Neural cell (in vitro differentiated cells): ENCODE measurements at regions not wholly inside any gene's neighbourhood (a gene's known extent, or its start where the extent isn't known, plus 50 kb on each side); places are given as distances from the start of the nearest gene placed in this dataset.

Source experiments
- H2AFZ ChIP-seq: fragments of 200-600, 300-800 bp; sonication (generic), shearing (Covaris generic); 2 replicates; pipeline ENCODE4 v1.6.0; 2014; ENCODE audit warnings: low read depth, mild to moderate bottlenecking, antibody characterized with exemption, low read length, moderate library complexity
- H3F3A ChIP-seq: fragments of 200-600 bp; shearing (Covaris generic); 2 replicates; pipeline ENCODE4 v1.6.1; 2016; ENCODE audit warnings: mild to moderate bottlenecking, moderate library complexity, mixed read lengths, antibody characterized with exemption, low read length; ENCODE audit not compliant: insufficient read depth, poor library complexity, severe bottlenecking
- H3K27ac ChIP-seq: fragments of 200-600, 300-800 bp; sonication (generic), shearing (Covaris generic); 2 replicates; pipeline ENCODE4 v1.5.1; 2014; ENCODE audit warnings: mild to moderate bottlenecking, low read length, moderate library complexity
- H3K27me3 ChIP-seq: fragments of 300-800, 200-600 bp; sonication (generic), shearing (Covaris generic); 2 replicates; pipeline ENCODE4 v1.6.0; 2014; ENCODE audit warnings: mild to moderate bottlenecking, low read depth, low read length, moderate library complexity; ENCODE audit not compliant: insufficient read depth
- H3K36me3 ChIP-seq: fragments of 300-800, 200-600 bp; sonication (generic), shearing (Covaris generic); 2 replicates; pipeline ENCODE4 v1.5.1; 2014; ENCODE audit warnings: mild to moderate bottlenecking, antibody characterized with exemption, low read length, moderate library complexity; ENCODE audit not compliant: insufficient read depth
- H3K4me2 ChIP-seq: fragments of 300-800, 200-600 bp; sonication (generic), shearing (Covaris generic); 2 replicates; pipeline ENCODE4 v1.6.0; 2014; ENCODE audit warnings: mild to moderate bottlenecking, low read length
- H3K4me3 ChIP-seq: fragments of 300-800, 200-600 bp; sonication (generic), shearing (Covaris generic); 2 replicates; pipeline ENCODE4 v1.5.1; 2014; ENCODE audit warnings: mild to moderate bottlenecking, low read length, moderate library complexity
- H3K79me2 ChIP-seq: fragments of 200-600 bp; shearing (Covaris generic); replicated peaks from 2 replicates; pipeline ENCODE4 v1.6.0; 2014; ENCODE audit warnings: mild to moderate bottlenecking, low read length, moderate library complexity; ENCODE audit not compliant: insufficient read depth
- H3K9ac ChIP-seq: fragments of 300-800, 200-600 bp; sonication (generic), shearing (Covaris generic); 2 replicates; pipeline ENCODE4 v1.6.1; 2016; ENCODE audit warnings: mild to moderate bottlenecking, low read length, mixed read lengths
- H3K9me2 ChIP-seq: fragments of 200-600 bp; shearing (Covaris generic); 2 replicates; pipeline ENCODE4 v1.6.1; 2016; ENCODE audit warnings: mild to moderate bottlenecking, low read length, mixed read lengths; ENCODE audit not compliant: insufficient read depth
- H3K9me3 ChIP-seq: fragments of 200-600, 300-800 bp; sonication (generic), shearing (Covaris generic); 2 replicates; pipeline ENCODE4 v1.6.1; 2016; ENCODE audit warnings: mild to moderate bottlenecking, mixed run types, low read length, moderate library complexity, mixed read lengths
- H4K20me1 ChIP-seq: fragments of 200-600 bp; shearing (Covaris generic); 2 replicates; pipeline ENCODE4 v1.6.1; 2016; ENCODE audit warnings: mild to moderate bottlenecking, mixed run types; ENCODE audit not compliant: insufficient read depth
- EP300 ChIP-seq: fragments of 450-650 bp; conservative IDR thresholded peaks from 2 replicates; pipeline ENCODE4 v1.6.1; 2014; ENCODE audit warnings: antibody characterized with exemption, mild to moderate bottlenecking, moderate library complexity; ENCODE audit not compliant: poor library complexity, severe bottlenecking
- EZH2 ChIP-seq: fragments of 200-600, 300-800 bp; shearing (Covaris generic), sonication (generic); IDR thresholded peaks from 2 replicates; pipeline ENCODE4 v1.6.1; 2014; ENCODE audit warnings: antibody characterized with exemption, low read length, borderline replicate concordance, mild to moderate bottlenecking; ENCODE audit not compliant: insufficient read depth, poor library complexity, severe bottlenecking
- MXI1 ChIP-seq: fragments of 450-650 bp; conservative IDR thresholded peaks from 2 replicates; pipeline ENCODE4 v1.6.1; 2014; ENCODE audit warnings: antibody characterized with exemption, mild to moderate bottlenecking; ENCODE audit not compliant: poor library complexity, severe bottlenecking
- POLR2AphosphoS5 ChIP-seq: IDR thresholded peaks from 2 replicates; pipeline ENCODE4 v1.6.1; 2012
- RAD21 ChIP-seq: fragments of 450-650 bp; conservative IDR thresholded peaks from 2 replicates; pipeline ENCODE4 v1.6.1; 2014; ENCODE audit warnings: antibody characterized with exemption, mild to moderate bottlenecking, moderate library complexity
- SMC3 ChIP-seq: fragments of 450-650 bp; conservative IDR thresholded peaks from 2 replicates; pipeline ENCODE4 v1.6.1; 2014; ENCODE audit warnings: antibody characterized with exemption, mild to moderate bottlenecking, moderate library complexity; ENCODE audit not compliant: poor library complexity
- TAF1 ChIP-seq: IDR thresholded peaks from 2 replicates; pipeline ENCODE4 v1.6.1; 2012; ENCODE audit warnings: low read depth
- TF ChIP-seq, protein P1 (sequence below): IDR thresholded peaks from 2 replicates; pipeline ENCODE4 v1.6.1; 2012; ENCODE audit warnings: borderline replicate concordance
- TF ChIP-seq, protein P2 (sequence below): fragments of 450-650 bp; IDR thresholded peaks from 2 replicates; pipeline ENCODE4 v1.5.1; 2014; ENCODE audit warnings: antibody characterized with exemption, mild to moderate bottlenecking, moderate library complexity; ENCODE audit not compliant: poor library complexity, severe bottlenecking

DNA sequence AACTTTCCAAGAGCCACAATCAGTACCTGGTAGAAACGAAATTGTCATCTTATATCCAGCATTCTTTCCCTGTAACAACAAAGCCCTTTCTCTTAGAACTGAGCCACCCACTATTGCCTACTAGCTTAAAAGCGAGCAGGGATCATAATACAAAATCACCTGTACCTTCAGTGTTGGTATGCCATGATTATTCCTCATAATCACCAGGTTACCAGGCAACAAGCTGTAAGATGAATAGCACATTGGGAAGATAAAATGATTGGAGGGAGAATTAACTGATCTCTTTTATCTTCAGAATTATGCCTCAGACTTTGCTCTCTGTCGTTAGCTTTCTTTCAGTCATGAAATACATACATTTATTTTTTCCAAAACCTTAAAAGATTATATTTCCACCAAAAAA, 345.6 kb downstream of the PRELID2 start:
- no peaks in the 10 kb centered on the region for H3K27me3 ChIP-seq
- H3K27ac ChIP-seq: no peak overlapping the region
- no peak overlapping the region for H3K4me3 ChIP-seq
- H3F3A ChIP-seq: no peaks in the 10 kb centered on the region
- H3K36me3 ChIP-seq: no peaks in the 10 kb centered on the region
- no peaks in the 10 kb centered on the region for H3K79me2 ChIP-seq
- no peaks in the 10 kb centered on the region for H3K9me2 ChIP-seq
- H3K4me2 ChIP-seq: no peak overlapping the region
- TF ChIP-seq RAD21 (no peak), SMC3 (no peak), MXI1 (no peak), POLR2AphosphoS5 (no peak), EZH2 (no peak), TAF1 (no peak), EP300 (no peak)
- TF ChIP-seq, protein P1, sequence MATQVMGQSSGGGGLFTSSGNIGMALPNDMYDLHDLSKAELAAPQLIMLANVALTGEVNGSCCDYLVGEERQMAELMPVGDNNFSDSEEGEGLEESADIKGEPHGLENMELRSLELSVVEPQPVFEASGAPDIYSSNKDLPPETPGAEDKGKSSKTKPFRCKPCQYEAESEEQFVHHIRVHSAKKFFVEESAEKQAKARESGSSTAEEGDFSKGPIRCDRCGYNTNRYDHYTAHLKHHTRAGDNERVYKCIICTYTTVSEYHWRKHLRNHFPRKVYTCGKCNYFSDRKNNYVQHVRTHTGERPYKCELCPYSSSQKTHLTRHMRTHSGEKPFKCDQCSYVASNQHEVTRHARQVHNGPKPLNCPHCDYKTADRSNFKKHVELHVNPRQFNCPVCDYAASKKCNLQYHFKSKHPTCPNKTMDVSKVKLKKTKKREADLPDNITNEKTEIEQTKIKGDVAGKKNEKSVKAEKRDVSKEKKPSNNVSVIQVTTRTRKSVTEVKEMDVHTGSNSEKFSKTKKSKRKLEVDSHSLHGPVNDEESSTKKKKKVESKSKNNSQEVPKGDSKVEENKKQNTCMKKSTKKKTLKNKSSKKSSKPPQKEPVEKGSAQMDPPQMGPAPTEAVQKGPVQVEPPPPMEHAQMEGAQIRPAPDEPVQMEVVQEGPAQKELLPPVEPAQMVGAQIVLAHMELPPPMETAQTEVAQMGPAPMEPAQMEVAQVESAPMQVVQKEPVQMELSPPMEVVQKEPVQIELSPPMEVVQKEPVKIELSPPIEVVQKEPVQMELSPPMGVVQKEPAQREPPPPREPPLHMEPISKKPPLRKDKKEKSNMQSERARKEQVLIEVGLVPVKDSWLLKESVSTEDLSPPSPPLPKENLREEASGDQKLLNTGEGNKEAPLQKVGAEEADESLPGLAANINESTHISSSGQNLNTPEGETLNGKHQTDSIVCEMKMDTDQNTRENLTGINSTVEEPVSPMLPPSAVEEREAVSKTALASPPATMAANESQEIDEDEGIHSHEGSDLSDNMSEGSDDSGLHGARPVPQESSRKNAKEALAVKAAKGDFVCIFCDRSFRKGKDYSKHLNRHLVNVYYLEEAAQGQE: no peak
- TF ChIP-seq, protein P2, sequence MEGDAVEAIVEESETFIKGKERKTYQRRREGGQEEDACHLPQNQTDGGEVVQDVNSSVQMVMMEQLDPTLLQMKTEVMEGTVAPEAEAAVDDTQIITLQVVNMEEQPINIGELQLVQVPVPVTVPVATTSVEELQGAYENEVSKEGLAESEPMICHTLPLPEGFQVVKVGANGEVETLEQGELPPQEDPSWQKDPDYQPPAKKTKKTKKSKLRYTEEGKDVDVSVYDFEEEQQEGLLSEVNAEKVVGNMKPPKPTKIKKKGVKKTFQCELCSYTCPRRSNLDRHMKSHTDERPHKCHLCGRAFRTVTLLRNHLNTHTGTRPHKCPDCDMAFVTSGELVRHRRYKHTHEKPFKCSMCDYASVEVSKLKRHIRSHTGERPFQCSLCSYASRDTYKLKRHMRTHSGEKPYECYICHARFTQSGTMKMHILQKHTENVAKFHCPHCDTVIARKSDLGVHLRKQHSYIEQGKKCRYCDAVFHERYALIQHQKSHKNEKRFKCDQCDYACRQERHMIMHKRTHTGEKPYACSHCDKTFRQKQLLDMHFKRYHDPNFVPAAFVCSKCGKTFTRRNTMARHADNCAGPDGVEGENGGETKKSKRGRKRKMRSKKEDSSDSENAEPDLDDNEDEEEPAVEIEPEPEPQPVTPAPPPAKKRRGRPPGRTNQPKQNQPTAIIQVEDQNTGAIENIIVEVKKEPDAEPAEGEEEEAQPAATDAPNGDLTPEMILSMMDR: no peak
- no peak overlapping the region for H2AFZ ChIP-seq
- H3K9me3 ChIP-seq: no peaks in the 10 kb centered on the region
- no peaks in the 10 kb centered on the region for H4K20me1 ChIP-seq
- H3K9ac ChIP-seq: no peak overlapping the region

DNA sequence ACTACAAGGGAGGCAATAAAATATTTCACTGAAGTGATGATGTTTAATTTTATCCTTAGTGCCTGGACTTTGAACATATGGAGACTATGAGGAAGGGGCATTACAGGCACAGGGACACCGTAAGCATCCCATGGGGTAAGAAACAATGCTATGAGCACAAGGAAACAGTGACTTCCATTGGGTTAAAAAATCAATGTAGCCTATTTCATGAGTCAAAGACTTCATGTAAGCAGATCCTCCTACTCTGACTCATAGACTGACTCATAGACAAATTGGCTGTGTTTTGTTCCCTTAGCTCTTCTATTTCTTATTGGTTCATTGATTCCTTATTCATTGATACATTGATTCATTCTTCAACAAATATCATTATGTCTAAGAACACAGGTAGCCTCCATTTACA, 351.0 kb downstream of the PRELID2 start:
- H3K4me2 ChIP-seq: no peak overlapping the region
- H3K36me3 ChIP-seq: no peaks in the 10 kb centered on the region
- H3K9me2 ChIP-seq: no peaks in the 10 kb centered on the region
- no peaks in the 10 kb centered on the region for H4K20me1 ChIP-seq
- no peak overlapping the region for H3K9ac ChIP-seq
- no peak overlapping the region for H3K4me3 ChIP-seq
- H3K79me2 ChIP-seq: no peaks in the 10 kb centered on the region
- H2AFZ ChIP-seq: no peak overlapping the region
- TF ChIP-seq, protein P2: no peak
- TF ChIP-seq POLR2AphosphoS5: no peak
- TF ChIP-seq TAF1: no peak
- TF ChIP-seq, protein P1: no peak
- no peak for TF ChIP-seq MXI1
- TF ChIP-seq EP300: no peak
- no peak for TF ChIP-seq SMC3
- TF ChIP-seq EZH2: no peak
- TF ChIP-seq RAD21: no peak
- no peaks in the 10 kb centered on the region for H3K9me3 ChIP-seq
- no peak overlapping the region for H3K27ac ChIP-seq
- no peaks in the 10 kb centered on the region for H3F3A ChIP-seq
- no peaks in the 10 kb centered on the region for H3K27me3 ChIP-seq
